ENCODE measurements at regions not wholly inside any gene's neighbourhood (a gene's known extent, or its start where the extent isn't known, plus 50 kb on each side); places are given as distances from the start of the nearest gene placed in this dataset.

DNA sequence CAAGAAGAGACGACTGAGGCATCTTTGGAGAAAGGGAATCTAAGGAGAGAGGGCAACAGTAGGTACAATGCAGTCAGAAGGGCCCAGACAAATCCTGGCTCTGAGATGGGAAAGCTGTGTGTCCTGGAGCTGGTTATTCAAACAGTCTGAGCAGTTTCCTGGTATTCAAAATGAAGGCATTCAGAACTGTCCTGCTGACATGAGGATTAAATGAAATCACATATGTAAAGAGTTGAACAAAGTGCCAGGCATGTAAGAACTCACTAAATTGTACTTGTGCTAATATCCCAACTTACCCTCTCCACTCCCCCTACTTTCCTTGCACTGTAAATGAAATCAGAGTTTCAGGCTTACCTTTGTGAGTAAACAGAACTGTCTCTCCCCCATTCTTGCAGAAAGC lies 60.9 kb upstream of the LDB2 start:
- intact Hi-C loops (cut with DNase I): no loop called here
- Histone ChIP-seq H3K9me3 (no peaks in the 10 kb centered on the region), H3K4me1 (no peaks in the 10 kb centered on the region), H3K4me3 (no peak overlapping the region), H3K27ac (no peak overlapping the region), H3K27me3 (ENCODE audit: insufficient read depth in 3 of 3, low read length in 2 of 3) (no peaks in the 10 kb centered on the region), H3K36me3 (ENCODE audit: insufficient read depth in 1 of 2, low read depth in 1 of 2) (no peaks in the 10 kb centered on the region)
- ATAC-seq: no peak
- DNase-seq: no peak
- WGBS, 3 donors: 48 to 71% (median 63%) methylated on average over 1 of the region's 1 CpG
- TF ChIP-seq, protein P1, sequence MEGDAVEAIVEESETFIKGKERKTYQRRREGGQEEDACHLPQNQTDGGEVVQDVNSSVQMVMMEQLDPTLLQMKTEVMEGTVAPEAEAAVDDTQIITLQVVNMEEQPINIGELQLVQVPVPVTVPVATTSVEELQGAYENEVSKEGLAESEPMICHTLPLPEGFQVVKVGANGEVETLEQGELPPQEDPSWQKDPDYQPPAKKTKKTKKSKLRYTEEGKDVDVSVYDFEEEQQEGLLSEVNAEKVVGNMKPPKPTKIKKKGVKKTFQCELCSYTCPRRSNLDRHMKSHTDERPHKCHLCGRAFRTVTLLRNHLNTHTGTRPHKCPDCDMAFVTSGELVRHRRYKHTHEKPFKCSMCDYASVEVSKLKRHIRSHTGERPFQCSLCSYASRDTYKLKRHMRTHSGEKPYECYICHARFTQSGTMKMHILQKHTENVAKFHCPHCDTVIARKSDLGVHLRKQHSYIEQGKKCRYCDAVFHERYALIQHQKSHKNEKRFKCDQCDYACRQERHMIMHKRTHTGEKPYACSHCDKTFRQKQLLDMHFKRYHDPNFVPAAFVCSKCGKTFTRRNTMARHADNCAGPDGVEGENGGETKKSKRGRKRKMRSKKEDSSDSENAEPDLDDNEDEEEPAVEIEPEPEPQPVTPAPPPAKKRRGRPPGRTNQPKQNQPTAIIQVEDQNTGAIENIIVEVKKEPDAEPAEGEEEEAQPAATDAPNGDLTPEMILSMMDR (IDR thresholded peaks at IDR 0.05): no peak

DNA sequence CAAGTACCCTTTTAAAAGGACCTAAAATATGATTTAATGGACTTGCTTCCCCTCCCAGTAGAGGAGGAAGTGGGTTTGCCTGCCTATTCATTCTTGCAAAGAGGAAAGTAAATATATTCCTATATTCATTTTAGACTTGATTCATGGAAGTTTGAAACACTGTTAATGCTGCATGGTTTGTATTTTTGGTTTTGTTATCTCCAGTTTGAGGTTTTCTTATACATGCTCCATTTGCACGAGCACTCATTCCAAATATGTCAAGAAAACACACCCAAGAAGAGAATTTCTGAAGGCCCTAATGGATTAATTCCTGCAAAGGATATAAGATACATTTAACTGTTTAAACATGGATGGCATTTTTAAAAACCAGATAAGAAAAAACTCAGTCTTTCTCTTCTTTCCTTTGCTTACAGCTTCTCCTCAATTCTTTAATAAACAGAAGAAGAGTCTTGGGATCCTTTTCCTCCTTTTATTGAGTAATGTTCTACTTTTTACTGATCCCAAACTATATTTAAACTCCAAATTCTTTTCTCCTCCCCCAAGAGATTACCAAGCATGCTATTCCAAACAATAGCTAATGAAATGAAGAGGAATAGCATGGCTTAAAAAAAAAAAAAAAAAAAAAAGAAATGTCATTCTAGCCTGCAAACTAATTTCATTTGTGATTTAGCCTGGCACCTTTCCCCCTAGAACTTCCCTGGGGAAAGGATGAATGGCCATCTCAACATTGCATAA lies 54.6 kb upstream of the LDB2 start:
- H3K27me3 ChIP-seq (ENCODE audit: insufficient read depth in 3 of 3, low read length in 2 of 3): no peaks in the 10 kb centered on the region
- WGBS, 3 donors: 35 to 60% (median 42%) methylated on average over 1 of the region's 1 CpG
- H3K9me3 ChIP-seq: peaks cover 7% of the 10 kb centered on the region
- TF ChIP-seq, protein P1 (IDR thresholded peaks at IDR 0.05): no peak
- H3K4me3 ChIP-seq: no peak overlapping the region
- H3K36me3 ChIP-seq (ENCODE audit: insufficient read depth in 1 of 2, low read depth in 1 of 2): no peaks in the 10 kb centered on the region
- no peak for DNase-seq
- no peak overlapping the region for H3K27ac ChIP-seq
- H3K4me1 ChIP-seq: no peaks in the 10 kb centered on the region
- intact Hi-C loops (cut with DNase I): no loop called here
- ATAC-seq: no peak

DNA sequence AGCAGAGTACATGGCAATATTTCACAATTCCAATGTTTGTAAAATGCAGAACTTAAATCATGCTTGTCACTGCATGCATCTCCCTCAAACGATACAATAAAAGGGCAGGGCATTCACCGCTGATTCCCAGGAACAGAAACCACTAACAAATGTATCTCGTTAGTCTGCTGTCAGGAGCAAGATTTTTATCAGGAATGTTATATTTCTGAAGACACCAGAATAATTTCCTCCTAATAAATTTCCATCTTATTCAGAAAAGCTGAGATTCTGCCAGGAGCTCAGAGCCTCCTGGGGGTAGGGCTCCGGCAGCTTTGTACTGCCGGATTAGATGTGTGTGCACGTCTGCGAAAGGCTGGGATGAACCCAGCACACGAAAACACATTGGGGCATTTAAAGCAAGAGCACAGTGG lies 54.0 kb upstream of the LDB2 start:
- Histone ChIP-seq H3K36me3 (ENCODE audit: insufficient read depth in 1 of 2, low read depth in 1 of 2) (no peaks in the 10 kb centered on the region), H3K27ac (no peak overlapping the region), H3K4me1 (no peaks in the 10 kb centered on the region), H3K4me3 (no peak overlapping the region), H3K9me3 (peaks cover 7% of the 10 kb centered on the region), H3K27me3 (ENCODE audit: insufficient read depth in 3 of 3, low read length in 2 of 3) (no peaks in the 10 kb centered on the region)
- ATAC-seq (no peak), DNase-seq (no peak)
- TF ChIP-seq, protein P1 (IDR thresholded peaks at IDR 0.05): no peak
- intact Hi-C loops (cut with DNase I): no loop called here
- WGBS, 3 donors: 27 to 31% (median 30%) methylated on average over 8 of the region's 8 CpGs
